ENCODE measurements at regions not wholly inside any gene's neighbourhood (a gene's known extent, or its start where the extent isn't known, plus 50 kb on each side); places are given as distances from the start of the nearest gene placed in this dataset.

DNA sequence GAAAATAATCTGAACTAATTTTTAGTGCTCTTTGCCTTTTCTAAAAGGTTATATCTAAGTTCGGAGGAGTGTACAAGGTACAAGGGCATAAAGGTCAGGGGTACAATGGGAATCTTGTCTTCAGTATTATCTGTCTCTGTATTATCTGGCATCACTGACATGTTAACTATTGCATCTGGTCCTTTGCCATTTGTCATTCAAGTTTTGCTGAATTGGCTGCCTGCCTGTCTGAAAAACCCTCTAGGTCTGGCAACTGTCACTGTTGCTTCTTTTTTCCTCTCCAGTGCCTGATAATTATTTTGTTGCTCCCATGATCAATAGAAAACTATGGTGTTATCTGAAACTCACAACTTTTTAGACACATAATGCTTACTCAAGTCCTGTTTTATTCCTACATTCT is 112.5 kb upstream of the STK26 start:
- H3K4me3 ChIP-seq (ENCODE audit: low read depth, low read length) = no peak overlapping the region
- H3K36me3 ChIP-seq (ENCODE audit: control insufficient read depth, insufficient read depth, low read length) = no peaks in the 10 kb centered on the region
- no peak for TF ChIP-seq CTCF (IDR thresholded peaks at IDR 0.05; ENCODE audit: insufficient read depth, low read length, severe bottlenecking)
- no peak for DNase-seq (ENCODE audit: low read depth)
- FAIRE-seq = no peak
- no peaks in the 10 kb centered on the region for H3K27me3 ChIP-seq (ENCODE audit: control insufficient read depth, insufficient read depth, low read length)

DNA sequence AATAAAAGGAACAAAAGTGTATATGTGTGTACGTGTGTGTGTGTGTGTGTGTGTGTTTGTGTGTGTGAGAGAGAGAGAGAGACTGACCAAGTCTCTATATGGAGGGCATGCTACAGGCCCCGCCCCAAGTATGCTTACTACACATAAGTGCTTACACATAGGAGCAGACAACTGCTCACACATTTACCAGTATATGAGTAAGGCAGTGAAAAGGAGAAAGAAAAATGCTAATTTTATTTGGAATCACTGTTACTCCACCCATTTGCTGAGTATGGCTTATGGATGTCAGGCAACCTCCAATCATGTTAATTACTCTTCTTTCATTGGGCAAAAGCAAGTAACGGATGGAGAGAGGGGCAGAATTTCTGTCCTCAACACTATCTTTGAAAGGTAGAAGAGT is 107.6 kb upstream of the STK26 start:
- FAIRE-seq = no peak
- no peak for TF ChIP-seq CTCF (IDR thresholded peaks at IDR 0.05; ENCODE audit: insufficient read depth, low read length, severe bottlenecking)
- Histone ChIP-seq H3K27me3 (ENCODE audit: control insufficient read depth, insufficient read depth, low read length) (no peaks in the 10 kb centered on the region), H3K4me3 (ENCODE audit: low read depth, low read length) (no peak overlapping the region), H3K36me3 (ENCODE audit: control insufficient read depth, insufficient read depth, low read length) (no peaks in the 10 kb centered on the region)
- no peak for DNase-seq (ENCODE audit: low read depth)

- FAIRE-seq = no peak
- Histone ChIP-seq H3K27me3 (ENCODE audit: control insufficient read depth, insufficient read depth, low read length) (no peaks in the 10 kb centered on the region), H3K4me3 (ENCODE audit: low read depth, low read length) (no peak overlapping the region), H3K36me3 (ENCODE audit: control insufficient read depth, insufficient read depth, low read length) (no peaks in the 10 kb centered on the region)
- no peak for TF ChIP-seq CTCF (IDR thresholded peaks at IDR 0.05; ENCODE audit: insufficient read depth, low read length, severe bottlenecking)
- DNase-seq (ENCODE audit: low read depth) = no peak
Observed at GRCh38 chrX:131917588-131917987, 105.5 kb upstream of the STK26 start.

- no peak for FAIRE-seq
- DNase-seq (ENCODE audit: low read depth) = peak; percentile 49
- H3K4me3 ChIP-seq (ENCODE audit: low read depth, low read length) = no peak overlapping the region
- no peaks in the 10 kb centered on the region for H3K36me3 ChIP-seq (ENCODE audit: control insufficient read depth, insufficient read depth, low read length)
- no peak for TF ChIP-seq CTCF (IDR thresholded peaks at IDR 0.05; ENCODE audit: insufficient read depth, low read length, severe bottlenecking)
- no peaks in the 10 kb centered on the region for H3K27me3 ChIP-seq (ENCODE audit: control insufficient read depth, insufficient read depth, low read length)
Observed at GRCh38 chrX:131918839-131919238, 104.3 kb upstream of the STK26 start.

GRCh38 chrX:131923614-131924250 is 99.4 kb upstream of the STK26 start:
- H3K36me3 ChIP-seq (ENCODE audit: control insufficient read depth, insufficient read depth, low read length) = no peaks in the 10 kb centered on the region
- no peak overlapping the region for H3K4me3 ChIP-seq (ENCODE audit: low read depth, low read length)
- no peaks in the 10 kb centered on the region for H3K27me3 ChIP-seq (ENCODE audit: control insufficient read depth, insufficient read depth, low read length)
- DNase-seq (ENCODE audit: low read depth) (peak; percentile 6), FAIRE-seq (no peak)
- no peak for TF ChIP-seq CTCF (IDR thresholded peaks at IDR 0.05; ENCODE audit: insufficient read depth, low read length, severe bottlenecking)

DNA sequence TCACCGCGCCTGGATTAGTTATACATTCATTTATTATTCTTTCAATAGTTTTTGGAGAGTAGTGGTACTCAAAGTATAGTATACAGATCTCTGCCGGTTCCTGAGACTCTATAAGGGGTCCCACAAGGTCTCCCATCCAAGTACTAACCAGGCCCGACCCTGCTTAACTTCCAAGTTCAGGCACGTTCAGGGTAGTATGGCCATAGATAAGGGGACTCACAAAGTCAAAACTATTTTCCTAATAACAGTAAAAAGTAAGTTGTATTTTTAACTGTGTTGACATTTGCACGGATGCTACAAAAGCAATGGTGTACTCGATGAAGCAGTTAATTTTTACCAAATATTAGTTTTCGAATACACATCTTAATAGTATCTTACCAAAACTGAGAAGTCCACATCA is 84.4 kb upstream of the STK26 start:
- no peak for DNase-seq (ENCODE audit: low read depth)
- no peaks in the 10 kb centered on the region for H3K27me3 ChIP-seq (ENCODE audit: control insufficient read depth, insufficient read depth, low read length)
- H3K4me3 ChIP-seq (ENCODE audit: low read depth, low read length) = no peak overlapping the region
- FAIRE-seq = no peak
- no peak for TF ChIP-seq CTCF (IDR thresholded peaks at IDR 0.05; ENCODE audit: insufficient read depth, low read length, severe bottlenecking)
- no peaks in the 10 kb centered on the region for H3K36me3 ChIP-seq (ENCODE audit: control insufficient read depth, insufficient read depth, low read length)
